ENCODE measurements at regions not wholly inside any gene's neighbourhood (a gene's known extent, or its start where the extent isn't known, plus 50 kb on each side); places are given as distances from the start of the nearest gene placed in this dataset.

DNA sequence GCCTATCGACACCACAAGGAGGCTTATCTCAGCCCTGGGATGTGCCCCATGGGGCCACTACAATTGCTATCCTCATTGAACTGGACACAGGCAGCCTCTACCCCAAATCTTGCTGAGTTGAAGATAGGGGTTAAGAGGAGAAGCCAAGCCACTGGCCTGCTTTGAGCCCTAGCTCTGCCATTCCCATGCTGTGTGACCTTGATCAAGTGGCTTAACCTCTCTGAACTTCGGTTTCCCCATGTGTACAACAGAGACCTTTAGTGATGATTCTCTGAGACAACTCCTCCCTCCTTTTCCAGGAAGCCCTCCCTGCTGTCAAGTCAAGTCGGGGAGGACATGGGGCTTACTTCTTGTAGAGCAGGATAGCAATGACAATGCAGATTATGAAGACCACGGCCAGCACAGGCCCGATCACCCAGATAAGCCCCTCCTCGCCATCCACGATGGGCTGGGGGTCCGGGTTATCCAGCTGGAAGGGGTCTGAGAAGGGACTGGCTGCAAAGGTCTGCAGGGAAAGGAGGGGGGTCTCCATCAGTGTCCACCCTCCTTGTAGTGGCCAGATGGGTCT is 121.6 kb downstream of the PTPRS start:
- no peak for TF ChIP-seq EZH2phosphoT487 (IDR thresholded peaks at IDR 0.05; ENCODE audit: borderline replicate concordance, low read length)
- TF ChIP-seq, protein P1, sequence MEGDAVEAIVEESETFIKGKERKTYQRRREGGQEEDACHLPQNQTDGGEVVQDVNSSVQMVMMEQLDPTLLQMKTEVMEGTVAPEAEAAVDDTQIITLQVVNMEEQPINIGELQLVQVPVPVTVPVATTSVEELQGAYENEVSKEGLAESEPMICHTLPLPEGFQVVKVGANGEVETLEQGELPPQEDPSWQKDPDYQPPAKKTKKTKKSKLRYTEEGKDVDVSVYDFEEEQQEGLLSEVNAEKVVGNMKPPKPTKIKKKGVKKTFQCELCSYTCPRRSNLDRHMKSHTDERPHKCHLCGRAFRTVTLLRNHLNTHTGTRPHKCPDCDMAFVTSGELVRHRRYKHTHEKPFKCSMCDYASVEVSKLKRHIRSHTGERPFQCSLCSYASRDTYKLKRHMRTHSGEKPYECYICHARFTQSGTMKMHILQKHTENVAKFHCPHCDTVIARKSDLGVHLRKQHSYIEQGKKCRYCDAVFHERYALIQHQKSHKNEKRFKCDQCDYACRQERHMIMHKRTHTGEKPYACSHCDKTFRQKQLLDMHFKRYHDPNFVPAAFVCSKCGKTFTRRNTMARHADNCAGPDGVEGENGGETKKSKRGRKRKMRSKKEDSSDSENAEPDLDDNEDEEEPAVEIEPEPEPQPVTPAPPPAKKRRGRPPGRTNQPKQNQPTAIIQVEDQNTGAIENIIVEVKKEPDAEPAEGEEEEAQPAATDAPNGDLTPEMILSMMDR (conservative IDR thresholded peaks at IDR 0.05; ENCODE audit: low read depth, low read length): no peak
- TF ChIP-seq EZH2 (IDR thresholded peaks at IDR 0.05; ENCODE audit: low read length, unreplicated experiment): no peak

Data from PC-3 (cell line).